ENCODE measurements at regions not wholly inside any gene's neighbourhood (a gene's known extent, or its start where the extent isn't known, plus 50 kb on each side); places are given as distances from the start of the nearest gene placed in this dataset.

DNA sequence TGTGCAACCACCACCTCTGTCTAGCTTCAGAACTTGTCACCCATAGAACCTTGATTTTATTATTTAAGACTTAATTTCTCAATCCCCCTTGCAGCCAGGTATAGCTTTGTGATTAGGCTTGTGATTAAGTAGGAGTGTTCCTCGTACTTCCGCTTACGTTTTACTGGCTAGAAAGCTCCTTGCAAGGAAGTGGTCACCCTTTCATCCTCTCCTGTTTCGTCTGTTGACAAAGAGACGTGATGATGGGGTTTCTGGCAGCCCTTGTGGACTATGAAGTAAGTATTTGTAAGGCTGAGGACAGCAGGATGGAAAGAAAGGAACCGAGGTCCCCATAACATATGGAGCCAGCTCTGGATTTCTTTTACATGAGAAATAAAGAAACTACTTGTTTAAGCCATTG is 86.5 kb upstream of the KDM7A start:
- TF ChIP-seq, protein P1, sequence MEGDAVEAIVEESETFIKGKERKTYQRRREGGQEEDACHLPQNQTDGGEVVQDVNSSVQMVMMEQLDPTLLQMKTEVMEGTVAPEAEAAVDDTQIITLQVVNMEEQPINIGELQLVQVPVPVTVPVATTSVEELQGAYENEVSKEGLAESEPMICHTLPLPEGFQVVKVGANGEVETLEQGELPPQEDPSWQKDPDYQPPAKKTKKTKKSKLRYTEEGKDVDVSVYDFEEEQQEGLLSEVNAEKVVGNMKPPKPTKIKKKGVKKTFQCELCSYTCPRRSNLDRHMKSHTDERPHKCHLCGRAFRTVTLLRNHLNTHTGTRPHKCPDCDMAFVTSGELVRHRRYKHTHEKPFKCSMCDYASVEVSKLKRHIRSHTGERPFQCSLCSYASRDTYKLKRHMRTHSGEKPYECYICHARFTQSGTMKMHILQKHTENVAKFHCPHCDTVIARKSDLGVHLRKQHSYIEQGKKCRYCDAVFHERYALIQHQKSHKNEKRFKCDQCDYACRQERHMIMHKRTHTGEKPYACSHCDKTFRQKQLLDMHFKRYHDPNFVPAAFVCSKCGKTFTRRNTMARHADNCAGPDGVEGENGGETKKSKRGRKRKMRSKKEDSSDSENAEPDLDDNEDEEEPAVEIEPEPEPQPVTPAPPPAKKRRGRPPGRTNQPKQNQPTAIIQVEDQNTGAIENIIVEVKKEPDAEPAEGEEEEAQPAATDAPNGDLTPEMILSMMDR (IDR thresholded peaks at IDR 0.05): no peak
- no peak for TF ChIP-seq POLR2A (IDR thresholded peaks at IDR 0.05)
- TF ChIP-seq EP300 (IDR thresholded peaks at IDR 0.05): no peak
- DNase-seq: no peak
- WGBS, 3 donors: 82 to 88% (median 87%) methylated on average over 6 of the region's 6 CpGs
- H3K27ac ChIP-seq: no peak overlapping the region
- no peaks in the 10 kb centered on the region for H3K27me3 ChIP-seq
- H3K4me3 ChIP-seq: no peak overlapping the region
- H3K36me3 ChIP-seq: no peaks in the 10 kb centered on the region
- intact Hi-C loops (cut with DNase I): no loop called here
- no peaks in the 10 kb centered on the region for H3K9me3 ChIP-seq
- no peaks in the 10 kb centered on the region for H3K4me1 ChIP-seq (ENCODE audit: insufficient read depth)

DNA sequence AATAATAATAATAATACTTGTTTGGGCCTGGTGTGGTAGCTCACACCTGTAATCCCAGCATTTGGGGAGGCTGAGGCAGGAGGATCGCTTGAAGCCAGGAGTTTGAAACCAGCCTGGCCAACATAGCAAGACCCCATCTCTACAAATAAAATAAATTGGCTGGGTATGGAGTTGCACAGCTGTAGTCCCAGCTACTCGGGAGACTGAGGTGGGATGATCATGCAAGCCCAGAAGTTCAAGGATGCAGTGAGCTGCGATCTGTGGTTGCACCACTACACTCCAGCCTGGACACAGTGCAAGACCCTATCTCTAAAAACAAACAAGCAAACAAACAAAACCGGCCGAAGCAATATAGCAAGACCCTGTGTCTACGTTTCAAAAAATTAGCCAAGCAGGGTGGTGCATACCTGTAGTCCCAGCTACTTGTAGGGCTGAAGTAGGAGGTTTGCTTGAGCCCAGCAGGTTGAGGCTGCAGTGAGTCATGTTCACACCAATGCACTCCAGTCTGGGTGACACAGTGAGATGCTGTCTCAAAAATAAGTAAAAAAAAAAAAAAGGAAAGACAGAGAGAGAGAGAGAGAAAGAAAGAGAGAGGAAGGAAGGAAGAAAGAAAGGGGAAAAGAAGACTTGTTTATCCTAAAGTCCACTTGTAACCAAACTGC is 85.6 kb upstream of the KDM7A start:
- TF ChIP-seq POLR2A (IDR thresholded peaks at IDR 0.05): no peak
- TF ChIP-seq, protein P1 (IDR thresholded peaks at IDR 0.05): no peak
- no peak for TF ChIP-seq EP300 (IDR thresholded peaks at IDR 0.05)
- no peak for DNase-seq
- no peaks in the 10 kb centered on the region for H3K4me1 ChIP-seq (ENCODE audit: insufficient read depth)
- no peaks in the 10 kb centered on the region for H3K27me3 ChIP-seq
- WGBS, 3 donors: 82 to 89% (median 89%) methylated on average over 6 of the region's 6 CpGs
- intact Hi-C loops (cut with DNase I): no loop called here
- no peaks in the 10 kb centered on the region for H3K36me3 ChIP-seq
- H3K9me3 ChIP-seq: no peaks in the 10 kb centered on the region
- H3K27ac ChIP-seq: no peak overlapping the region
- H3K4me3 ChIP-seq: no peak overlapping the region

DNA sequence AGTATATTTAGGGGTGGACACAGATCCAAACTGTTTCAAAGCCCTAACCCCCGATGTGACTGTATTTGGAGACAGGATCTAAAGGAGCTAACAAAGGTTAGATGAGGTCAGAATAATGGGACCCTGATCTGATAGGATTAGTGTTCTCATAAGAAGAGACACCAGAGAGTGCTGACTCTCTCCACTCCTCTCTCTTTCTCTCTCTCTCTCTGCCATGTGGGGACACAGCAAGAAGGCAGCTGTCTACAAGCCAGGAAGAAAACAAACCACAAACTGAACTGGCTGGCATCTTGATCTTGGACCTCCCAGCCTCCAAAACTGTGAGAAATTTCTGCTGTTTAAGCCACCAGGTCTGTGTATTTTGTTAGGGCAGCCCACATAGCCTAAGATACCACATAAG is 84.7 kb upstream of the KDM7A start:
- Histone ChIP-seq H3K9me3 (no peaks in the 10 kb centered on the region), H3K27me3 (no peaks in the 10 kb centered on the region), H3K4me3 (no peak overlapping the region), H3K27ac (no peak overlapping the region), H3K36me3 (no peaks in the 10 kb centered on the region), H3K4me1 (ENCODE audit: insufficient read depth) (no peaks in the 10 kb centered on the region)
- intact Hi-C loops (cut with DNase I): no loop called here
- no peak for DNase-seq
- TF ChIP-seq EP300 (IDR thresholded peaks at IDR 0.05): no peak
- no peak for TF ChIP-seq POLR2A (IDR thresholded peaks at IDR 0.05)
- TF ChIP-seq, protein P1 (IDR thresholded peaks at IDR 0.05): no peak
- 84 to 97% (median 90%) methylated on average over 1 of the region's 1 CpG for WGBS, 3 donors

DNA sequence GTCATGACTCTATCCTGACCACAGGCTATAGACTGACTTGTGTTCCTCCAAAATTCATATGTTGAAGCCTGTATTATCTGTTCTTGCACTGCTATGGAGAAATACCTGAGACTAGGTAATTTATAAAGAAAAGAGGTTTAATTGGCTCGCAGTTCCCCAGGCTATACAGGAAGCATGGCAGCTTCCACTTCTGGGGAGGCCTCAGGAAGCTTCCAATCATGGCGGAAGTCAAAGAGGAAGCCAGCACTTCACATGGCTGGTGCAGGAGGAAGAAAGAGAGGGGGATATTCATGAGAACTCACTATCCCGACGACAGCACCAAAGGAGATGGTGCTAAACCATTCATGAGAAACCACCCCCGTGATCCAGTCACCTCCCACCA is 84.3 kb upstream of the KDM7A start:
- DNase-seq: no peak
- H3K4me3 ChIP-seq: no peak overlapping the region
- intact Hi-C loops (cut with DNase I): no loop called here
- no peaks in the 10 kb centered on the region for H3K9me3 ChIP-seq
- no peaks in the 10 kb centered on the region for H3K4me1 ChIP-seq (ENCODE audit: insufficient read depth)
- H3K27me3 ChIP-seq: no peaks in the 10 kb centered on the region
- no peak overlapping the region for H3K27ac ChIP-seq
- no peaks in the 10 kb centered on the region for H3K36me3 ChIP-seq
- WGBS, 3 donors: 74 to 84% (median 76%) methylated on average over 5 of the region's 5 CpGs
- TF ChIP-seq EP300 (IDR thresholded peaks at IDR 0.05) (no peak), POLR2A (IDR thresholded peaks at IDR 0.05) (no peak)
- TF ChIP-seq, protein P1 (IDR thresholded peaks at IDR 0.05): no peak

All from ovary (tissue), 7 donors.